HepG2 (cell line): ENCODE measurements at regions not wholly inside any gene's neighbourhood (a gene's known extent, or its start where the extent isn't known, plus 50 kb on each side); places are given as distances from the start of the nearest gene placed in this dataset.

ENCODE experiments used
- ZMAT3 ChIP-seq: sonication (generic); formaldehyde crosslinking; conservative IDR thresholded peaks from 2 replicates; pipeline ENCODE4 v1.7.0; 2021; ENCODE audit warnings: missing genetic modification reagents
- ZNF274 ChIP-seq: sonication (generic); formaldehyde crosslinking; IDR thresholded peaks from 2 replicates; pipeline ENCODE4 v1.5.1; 2020; ENCODE audit warnings: mild to moderate bottlenecking, missing genetic modification reagents

DNA sequence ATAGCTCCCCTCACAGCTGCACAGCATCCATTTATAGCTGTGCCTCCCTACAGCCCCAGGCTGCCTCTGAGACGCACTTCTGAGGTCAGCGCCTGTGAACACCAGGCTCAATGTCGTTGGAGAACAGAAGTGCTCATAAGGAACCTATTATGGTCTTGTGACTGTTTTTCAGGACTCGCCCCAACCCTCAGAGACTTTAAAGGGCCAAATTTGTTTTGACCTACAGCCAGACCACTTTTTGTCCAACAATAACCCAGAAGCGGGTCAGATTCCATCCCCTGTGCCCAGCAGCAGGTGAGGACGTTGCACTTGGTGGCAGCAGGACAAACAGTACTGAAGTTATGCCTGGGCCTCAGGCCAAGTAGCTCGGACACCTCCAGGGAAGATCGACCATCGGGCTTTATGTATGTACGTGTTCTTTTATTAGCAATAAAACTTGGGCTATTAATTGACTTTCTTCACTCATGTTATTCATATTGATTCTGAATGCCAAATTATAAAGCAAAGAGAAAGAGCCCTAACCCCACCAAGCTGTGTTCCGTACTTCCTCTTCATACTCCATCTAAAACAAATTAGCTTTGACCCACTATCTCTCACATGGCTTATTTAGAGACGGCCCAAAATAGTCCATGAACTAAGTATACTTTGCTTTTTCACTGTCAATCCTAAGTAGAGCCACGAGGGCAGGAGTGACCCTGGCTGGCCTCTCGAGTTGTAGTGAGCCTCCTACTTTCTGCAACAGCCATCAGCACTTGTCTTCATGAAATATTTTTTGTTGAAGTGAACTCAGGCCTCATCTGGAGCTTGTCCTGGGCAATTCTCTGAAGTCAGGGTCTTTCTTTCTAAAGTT, 92.3 kb upstream of the PAX6 start:
- no peak for TF ChIP-seq ZNF274 (CRISPR knock-in tag)
- no peak for TF ChIP-seq ZMAT3 (CRISPR knock-in tag)
